Daoy (cell line): ENCODE measurements at regions not wholly inside any gene's neighbourhood (a gene's known extent, or its start where the extent isn't known, plus 50 kb on each side); places are given as distances from the start of the nearest gene placed in this dataset.
"Not testable (repeated sequence)": the region's sequence is repeated elsewhere in the genome, so short reads cannot be mapped to it uniquely, and the experiment has no call there.

Experiments
- DNase-seq: peaks from one replicate; pipeline ENCODE4 v3.0.0-alpha.2; 2015; ENCODE audit warnings: low read depth

- DNase-seq, result no peak
Measured at GRCh38 chr7:126178865-126179264, 1073.9 kb downstream of the GRM8 start.

DNA sequence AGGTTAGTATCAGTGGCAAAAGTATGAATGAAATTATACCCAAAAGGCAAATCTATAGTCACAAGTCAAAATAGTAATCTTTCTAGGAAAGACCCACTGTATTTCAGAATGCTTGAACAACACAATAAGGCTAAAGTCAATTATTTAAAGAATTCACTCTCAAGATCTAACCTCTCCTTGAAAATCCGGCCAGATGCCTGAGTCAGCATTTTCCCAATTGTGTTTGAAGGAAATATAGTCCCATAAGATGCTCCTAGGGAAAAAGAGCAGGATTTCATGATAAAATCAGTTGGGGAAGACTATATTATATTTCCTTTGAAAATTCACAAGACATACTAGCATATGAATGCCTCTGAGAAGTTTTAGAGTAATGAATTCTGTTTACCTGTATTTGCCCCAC is 1075.0 kb downstream of the GRM8 start:
- no peak for DNase-seq

DNA sequence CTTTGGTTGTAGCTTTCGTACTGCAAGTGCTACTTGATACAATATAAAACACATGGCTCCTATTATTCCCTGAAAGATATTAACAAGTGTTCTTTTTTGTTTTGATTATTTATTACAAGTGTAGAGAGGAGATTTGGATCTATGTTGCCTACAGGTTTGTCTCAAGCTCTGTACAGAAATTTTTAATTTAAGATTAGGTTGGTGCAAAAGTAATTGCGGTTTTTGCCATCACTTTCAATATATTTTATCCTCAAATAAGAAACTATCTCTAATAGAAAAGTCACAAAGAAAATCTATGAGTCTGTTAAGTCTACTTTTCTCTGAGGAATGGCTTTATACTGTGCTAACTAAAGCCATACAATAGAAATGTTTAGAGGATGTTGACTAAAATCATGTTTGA is 1086.1 kb downstream of the GRM8 start:
- no peak for DNase-seq

DNA sequence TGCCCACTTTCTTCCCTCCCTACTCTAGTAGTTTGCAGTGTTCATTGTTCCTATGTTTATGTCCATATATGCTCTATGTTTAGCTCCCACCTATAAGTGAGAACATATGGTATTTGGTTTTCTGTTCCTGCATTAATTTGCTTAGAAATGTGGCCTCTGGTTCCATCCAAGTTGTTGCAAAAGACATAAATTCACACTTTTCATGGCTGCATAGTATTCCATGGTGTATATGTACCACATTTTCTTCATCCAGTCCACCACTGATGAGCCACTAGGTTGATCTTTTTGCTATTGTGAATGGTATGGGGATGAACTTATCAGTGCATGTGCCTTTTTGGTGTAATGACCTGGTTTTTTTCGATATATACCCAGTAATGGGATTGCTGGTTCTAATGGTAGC is 1089.1 kb downstream of the GRM8 start:
- DNase-seq, result no peak

- no peak for DNase-seq
Measured at GRCh38 chr7:126157391-126157790, 1095.3 kb downstream of the GRM8 start.

- DNase-seq, result no peak
Measured at GRCh38 chr7:126150278-126150958, 1102.3 kb downstream of the GRM8 start.

DNA sequence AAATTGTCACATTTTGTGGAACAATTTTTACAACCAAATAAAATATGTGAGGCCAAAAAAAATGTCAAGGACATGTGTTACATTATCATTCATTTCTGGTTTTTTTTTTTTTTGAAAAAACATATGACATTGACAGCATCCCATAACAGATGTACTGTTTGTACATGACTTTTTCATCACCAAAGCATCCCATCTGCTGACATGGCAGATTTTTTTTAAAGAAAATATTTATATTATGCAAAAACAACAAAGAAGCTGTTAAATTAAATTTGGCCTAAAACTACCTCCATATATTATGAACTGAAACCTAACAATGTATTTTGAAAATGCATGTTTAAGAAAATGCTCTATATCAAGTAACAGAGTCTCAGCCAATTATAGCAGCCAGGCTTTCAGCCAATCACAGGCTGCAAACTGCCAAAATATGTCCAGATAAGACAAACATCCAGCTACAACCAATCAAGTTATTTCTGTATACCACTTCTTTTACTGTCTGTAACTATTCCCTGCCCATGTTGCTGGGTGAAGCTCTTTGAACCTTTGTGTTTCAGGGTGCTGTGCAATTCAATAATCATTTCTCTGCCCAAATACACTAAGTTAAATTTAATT is 1111.8 kb downstream of the GRM8 start:
- no peak for DNase-seq

DNA sequence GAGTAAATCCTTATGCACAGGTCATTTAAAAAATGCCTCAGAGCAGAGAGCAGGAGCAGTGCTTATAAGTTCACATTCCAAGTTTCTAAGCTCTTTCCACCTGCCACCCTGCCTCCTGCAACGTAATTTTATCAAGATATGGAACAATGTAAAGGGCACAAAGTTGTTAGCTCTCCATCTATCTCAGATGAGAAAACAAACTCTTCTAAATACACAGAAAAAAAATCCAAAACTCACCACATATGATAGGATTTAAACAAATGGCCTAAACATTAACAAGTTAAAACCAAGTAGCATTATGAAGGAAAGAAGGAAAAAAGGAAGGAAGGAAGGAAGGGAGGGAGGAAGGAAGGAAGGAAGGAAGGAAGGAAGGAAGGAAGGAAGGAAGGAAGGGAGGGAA is 1132.8 kb downstream of the GRM8 start:
- no peak for DNase-seq

- no peak for DNase-seq
Measured at GRCh38 chr7:126103582-126103981, 1149.2 kb downstream of the GRM8 start.

- DNase-seq, result no peak
Measured at GRCh38 chr7:126083014-126083413, 1153.4 kb upstream of the POT1 start.

DNA sequence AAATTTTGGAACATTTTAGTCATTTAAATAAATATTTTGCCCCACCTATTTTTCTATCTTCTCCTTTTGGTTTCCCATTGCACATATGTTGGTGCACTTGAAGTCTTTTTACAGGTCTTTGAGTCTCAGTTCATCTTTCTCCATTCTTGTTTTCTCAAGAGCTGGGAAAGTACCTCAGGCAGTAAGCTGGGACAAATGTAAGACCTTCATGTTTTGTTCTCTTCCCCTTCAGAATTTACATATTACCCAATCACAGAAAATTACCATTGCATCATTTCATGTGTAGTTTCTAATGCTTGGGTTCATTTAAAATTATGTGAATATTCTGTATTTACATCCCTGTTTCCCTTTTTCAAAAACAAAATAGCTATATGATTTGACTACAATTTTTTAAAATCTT is 1150.0 kb upstream of the POT1 start:
- DNase-seq, result no peak

- no peak for DNase-seq
Measured at GRCh38 chr7:126079151-126079550, 1149.5 kb upstream of the POT1 start.

- no peak for DNase-seq
Measured at GRCh38 chr7:126065766-126066165, 1136.1 kb upstream of the POT1 start.

DNA sequence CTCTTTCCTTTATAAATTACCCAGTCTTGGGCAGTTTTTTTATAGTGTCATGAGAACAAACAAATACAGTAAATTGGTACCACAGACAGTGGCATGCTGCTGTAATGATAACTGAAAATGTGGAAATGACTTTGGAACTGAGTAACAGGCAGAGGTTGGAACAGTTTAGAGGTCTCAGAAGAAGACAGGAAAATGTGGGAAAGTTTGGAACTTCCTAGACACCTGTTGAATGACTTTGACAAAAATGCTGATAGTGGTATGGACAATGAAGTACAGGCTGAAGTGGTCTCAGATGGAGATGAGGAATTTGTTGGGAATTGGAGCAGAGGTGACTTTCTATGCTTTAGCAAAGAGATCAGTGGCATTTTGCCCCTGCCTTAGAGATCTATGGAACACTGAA is 1128.4 kb upstream of the POT1 start:
- no peak for DNase-seq

GRCh38 chr7:126056613-126057012 is 1127.0 kb upstream of the POT1 start:
- not testable (repeated sequence) for DNase-seq

DNA sequence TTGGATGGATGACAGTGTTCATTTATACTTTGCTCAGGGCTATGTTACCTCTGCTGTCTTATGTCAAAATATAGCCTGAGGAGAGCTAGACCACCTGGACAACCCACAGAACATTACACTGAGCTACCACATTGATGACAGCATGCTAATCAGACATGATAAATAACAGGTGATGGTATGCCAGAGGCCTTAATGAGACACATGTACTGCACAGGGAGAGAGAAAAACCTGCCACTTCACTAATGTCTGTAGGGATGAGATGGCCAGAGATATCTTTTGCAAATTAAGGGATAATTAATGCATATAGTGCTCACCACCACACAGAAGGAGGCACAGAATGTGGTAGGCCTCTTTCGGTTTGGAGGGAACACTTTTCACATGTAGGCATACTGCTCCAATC is 1122.6 kb upstream of the POT1 start:
- no peak for DNase-seq

GRCh38 chr7:126044662-126045061 is 1115.0 kb upstream of the POT1 start:
- DNase-seq, result no peak

GRCh38 chr7:126041472-126041871 is 1111.8 kb upstream of the POT1 start:
- no peak for DNase-seq

DNA sequence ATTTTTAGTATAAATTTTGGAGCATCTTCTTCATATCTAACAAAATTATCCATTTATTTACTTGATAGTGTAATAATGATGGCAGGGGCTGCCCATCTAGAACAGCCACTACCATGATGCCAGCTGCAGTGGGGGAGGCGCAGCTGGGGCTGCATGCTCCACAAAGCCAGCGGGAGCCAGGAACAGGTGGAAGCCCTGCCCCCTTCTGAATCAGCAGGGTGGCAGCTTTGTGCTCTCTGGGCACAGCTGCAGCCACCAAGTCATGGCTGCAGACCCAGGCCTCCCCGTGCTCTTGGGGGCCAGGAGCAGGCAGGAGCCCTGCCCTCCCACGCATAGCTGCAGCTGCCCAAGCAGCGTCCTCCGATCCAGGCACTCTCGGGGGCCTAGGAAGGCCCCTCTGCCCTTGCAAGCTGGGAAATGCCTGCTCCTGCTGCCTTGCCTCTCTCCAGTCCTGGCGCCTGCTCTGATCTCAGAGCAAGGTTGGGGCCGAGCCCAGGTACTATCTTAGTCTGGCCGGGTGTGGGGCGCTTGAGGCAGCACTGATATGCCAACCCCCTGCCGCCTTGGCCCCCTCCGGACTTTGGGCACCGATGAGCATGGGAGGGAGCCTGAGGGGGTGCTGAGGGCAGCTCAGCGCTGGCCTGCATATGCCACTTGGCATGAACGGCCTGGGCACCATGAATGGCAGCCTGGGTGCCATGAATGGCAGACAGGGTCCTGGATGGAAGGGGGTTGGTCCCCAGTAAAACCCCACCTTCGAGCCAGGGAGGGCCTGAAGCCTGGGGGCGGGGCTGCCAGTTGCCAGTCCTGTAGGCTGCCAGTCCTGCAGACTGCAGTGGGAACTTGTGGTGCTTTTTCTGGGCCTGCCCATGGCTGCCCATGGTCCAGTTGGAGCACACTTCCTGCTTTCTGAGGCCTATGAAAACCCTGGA is 1110.8 kb upstream of the POT1 start:
- DNase-seq, result no peak

GRCh38 chr7:126026421-126027088 is 1096.9 kb upstream of the POT1 start:
- DNase-seq, result no peak

DNA sequence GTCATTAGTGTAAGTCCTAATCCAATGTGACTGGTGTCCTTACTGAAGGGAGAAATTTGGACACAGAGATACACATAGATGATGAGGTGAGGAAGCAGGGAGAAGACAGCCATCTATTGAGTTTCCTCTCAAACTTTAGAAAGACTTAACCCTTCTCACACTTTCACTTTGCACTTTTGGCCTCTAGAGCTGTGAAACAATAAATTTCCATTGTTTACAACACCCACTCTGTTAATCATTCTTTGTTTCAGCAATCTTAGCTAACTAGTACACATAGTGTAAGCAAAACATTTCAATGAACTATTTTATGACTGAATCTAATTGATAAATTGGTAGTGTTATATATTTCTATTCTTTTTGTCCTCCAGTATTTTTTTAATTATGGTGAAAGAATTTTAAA is 1092.8 kb upstream of the POT1 start:
- DNase-seq, result no peak

- DNase-seq, result no peak
Measured at GRCh38 chr7:126016722-126017121, 1087.1 kb upstream of the POT1 start.
